HEK293 (cell line): ENCODE measurements at regions not wholly inside any gene's neighbourhood (a gene's known extent, or its start where the extent isn't known, plus 50 kb on each side); places are given as distances from the start of the nearest gene placed in this dataset.

ENCODE experiments used
- CTCF ChIA-PET: fragments of 350-600 bp; formaldehyde crosslinking; extraction: SDS; loops from one replicate; lab custom pipeline; 2021; ENCODE audit warnings: antibody characterized with exemption; lab: Yijun Ruan, JAX
- POLR2A ChIA-PET: fragments of 300-600 bp; formaldehyde crosslinking; extraction: SDS; loops from one replicate; lab custom pipeline; 2020; ENCODE audit warnings: antibody characterized with exemption, inconsistent platforms; lab: Yijun Ruan, JAX
- H3K27ac ChIP-seq: fragments of 200-500 bp; sonication (Bioruptor generic); 2 replicates; pipeline ENCODE4 v1.5.1; 2014; ENCODE audit warnings: low read depth, low read length, control low read depth, inconsistent platforms; ENCODE audit errors: extremely low read depth
- H3K36me3 ChIP-seq, 2 experiments: fragments of 200-500 bp in 1 of 2; sonication (Bioruptor generic) in 1 of 2; 1 replicate in 1 of 2; 2 replicates in 1 of 2; pipeline ENCODE4 v1.5.1; 2014 to 2017; ENCODE audit warnings: inconsistent platforms in 2 of 2, low read length in 2 of 2; ENCODE audit not compliant: control insufficient read depth in 2 of 2, insufficient read depth in 1 of 2
- H3K4me1 ChIP-seq: fragments of 200-500 bp; sonication (Bioruptor generic); 2 replicates; pipeline ENCODE4 v1.5.1; 2014; ENCODE audit warnings: mild to moderate bottlenecking, low read length, inconsistent platforms; ENCODE audit not compliant: control insufficient read depth, insufficient read depth
- H3K4me3 ChIP-seq: 2 replicates; pipeline ENCODE4 v1.5.1; 2011; ENCODE audit warnings: low read depth, mild to moderate bottlenecking, control low read depth, low read length, moderate library complexity
- H3K9me3 ChIP-seq: fragments of 200-500 bp; sonication (Bioruptor generic); 2 replicates; pipeline ENCODE4 v1.5.1; 2014; ENCODE audit warnings: low read depth, low read length, inconsistent platforms; ENCODE audit not compliant: control insufficient read depth, insufficient read depth
- REPIN1 ChIP-seq: fragments of 450-650 bp; formaldehyde crosslinking; IDR thresholded peaks from 2 replicates; pipeline ENCODE4 v1.5.1; 2017; ENCODE audit warnings: missing biosample characterization, missing genetic modification characterization, low read depth
- SP2 ChIP-seq: fragments of 450-650 bp; formaldehyde crosslinking; IDR thresholded peaks from 2 replicates; pipeline ENCODE4 v1.5.1; 2016; ENCODE audit warnings: missing biosample characterization, missing genetic modification characterization
- ZBTB7A ChIP-seq: fragments of 450-650 bp; formaldehyde crosslinking; IDR thresholded peaks from 2 replicates; pipeline ENCODE4 v1.5.1; 2016; ENCODE audit warnings: low read depth, missing biosample characterization, missing genetic modification characterization
- ZFP41 ChIP-seq: fragments of 450-650 bp; formaldehyde crosslinking; IDR thresholded peaks from 2 replicates; pipeline ENCODE4 v1.5.1; 2016; ENCODE audit warnings: missing biosample characterization, missing genetic modification characterization, borderline replicate concordance
- ZNF16 ChIP-seq: fragments of 450-650 bp; formaldehyde crosslinking; IDR thresholded peaks from 2 replicates; pipeline ENCODE4 v1.5.1; 2016; ENCODE audit warnings: low read depth, missing biosample characterization, missing genetic modification characterization
- ZNF169 ChIP-seq: fragments of 450-650 bp; formaldehyde crosslinking; IDR thresholded peaks from 2 replicates; pipeline ENCODE4 v1.5.1; 2016; ENCODE audit warnings: missing biosample characterization, missing genetic modification characterization
- ZNF214 ChIP-seq: fragments of 450-650 bp; formaldehyde crosslinking; IDR thresholded peaks from 2 replicates; pipeline ENCODE4 v1.5.1; 2017; ENCODE audit warnings: missing biosample characterization, mild to moderate bottlenecking, missing genetic modification characterization, borderline replicate concordance
- ZNF274 ChIP-seq, 2 experiments: fragments of 200-500 bp in 1 of 2; fragments of 450-650 bp in 1 of 2; sonication (Bioruptor generic) in 1 of 2; formaldehyde crosslinking in 1 of 2; IDR thresholded peaks; 2 replicates each; pipeline versions ENCODE4 v1.5.1 to v1.6.1; 2014 to 2016; ENCODE audit warnings: borderline replicate concordance in 1 of 2, inconsistent platforms in 1 of 2, low read length in 1 of 2, missing biosample characterization in 1 of 2, missing genetic modification characterization in 1 of 2
- ZNF324 ChIP-seq: fragments of 450-650 bp; formaldehyde crosslinking; IDR thresholded peaks from 2 replicates; pipeline ENCODE4 v1.5.1; 2016; ENCODE audit warnings: missing biosample characterization, missing genetic modification characterization
- ZNF366 ChIP-seq: fragments of 450-650 bp; formaldehyde crosslinking; conservative IDR thresholded peaks from 2 replicates; pipeline ENCODE4 v1.5.1; 2016; ENCODE audit warnings: missing biosample characterization, missing genetic modification characterization
- ZNF664 ChIP-seq: fragments of 450-650 bp; formaldehyde crosslinking; IDR thresholded peaks from 2 replicates; pipeline ENCODE4 v1.5.1; 2016; ENCODE audit warnings: missing biosample characterization, missing genetic modification characterization
- ZXDB ChIP-seq: fragments of 450-650 bp; formaldehyde crosslinking; IDR thresholded peaks from 2 replicates; pipeline ENCODE4 v1.5.1; 2016; ENCODE audit warnings: missing biosample characterization, missing genetic modification characterization
- TF ChIP-seq, protein P1 (sequence below): fragments of 450-650 bp; formaldehyde crosslinking; IDR thresholded peaks from 2 replicates; pipeline ENCODE4 v1.5.1; 2016; ENCODE audit warnings: missing biosample characterization, missing genetic modification characterization, low read depth
- TF ChIP-seq, protein P2 (sequence below): fragments of 450-650 bp; formaldehyde crosslinking; conservative IDR thresholded peaks from 2 replicates; pipeline ENCODE4 v1.5.1; 2016; ENCODE audit warnings: low read depth, missing biosample characterization, missing genetic modification characterization
- TF ChIP-seq, protein P3 (sequence below): fragments of 450-650 bp; formaldehyde crosslinking; IDR thresholded peaks from 2 replicates; pipeline ENCODE4 v1.5.1; 2016; ENCODE audit warnings: missing biosample characterization, missing genetic modification characterization, borderline replicate concordance
- TF ChIP-seq, protein P4 (sequence below): fragments of 450-650 bp; IDR thresholded peaks from 2 replicates; pipeline ENCODE4 v1.5.1; 2018; ENCODE audit warnings: missing biosample characterization, missing genetic modification characterization

DNA sequence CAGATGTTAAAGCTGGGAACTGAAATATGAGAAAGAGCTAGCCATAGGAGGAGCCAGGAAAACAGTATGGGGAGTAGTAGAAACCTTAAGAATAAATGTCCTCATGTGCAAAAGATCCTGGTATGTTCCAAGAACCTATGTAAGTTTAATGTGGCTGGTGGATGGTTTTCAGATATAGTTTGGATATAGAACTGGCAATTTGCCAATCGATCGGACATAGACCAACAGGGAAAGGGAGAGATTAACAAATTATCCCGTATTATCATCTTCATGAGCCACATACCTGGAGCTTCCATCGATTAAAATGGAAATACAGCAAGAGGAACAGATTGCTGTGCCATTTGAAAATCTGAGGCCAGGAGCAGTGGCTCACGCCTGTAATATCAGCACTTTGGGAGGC is 388.7 kb downstream of the PRELID2 start:
- H3K4me3 ChIP-seq, result no peak overlapping the region
- H3K27ac ChIP-seq, result no peak overlapping the region
- no peaks in the 10 kb centered on the region for H3K9me3 ChIP-seq
- H3K4me1 ChIP-seq, result no peaks in the 10 kb centered on the region
- ChIA-PET CTCF (interaction anchor here (1.0 kb wide), 1 partner anchor 379 kb away, joined by 4 read pairs; no protein-coding TSS in a partner anchor), POLR2A (no interaction called here)
- TF ChIP-seq ZNF214 (tag by site-specific recombination) (no peak), ZBTB7A (tag by site-specific recombination) (no peak)
- H3K36me3 ChIP-seq, result no peaks in the 10 kb centered on the region

DNA sequence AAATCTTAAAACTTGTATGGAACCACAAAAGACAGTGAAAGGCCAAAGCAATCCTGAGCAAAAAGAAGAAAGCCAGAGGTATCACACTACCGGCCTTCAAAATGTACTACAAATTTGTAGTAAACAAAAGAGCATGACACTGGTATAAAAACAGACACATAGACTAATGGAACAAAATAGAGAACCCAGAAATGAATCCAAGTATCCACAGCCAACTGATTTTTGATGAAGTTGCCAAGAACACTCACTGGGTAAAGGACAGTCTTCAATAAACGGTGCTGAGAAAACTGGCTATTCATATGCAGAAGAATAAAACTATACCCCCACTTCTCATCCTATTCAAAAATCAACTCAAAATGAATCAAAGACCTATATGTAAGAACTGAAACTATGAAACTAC is 390.1 kb downstream of the PRELID2 start:
- no peaks in the 10 kb centered on the region for H3K9me3 ChIP-seq
- no peak overlapping the region for H3K27ac ChIP-seq
- TF ChIP-seq, protein P1, sequence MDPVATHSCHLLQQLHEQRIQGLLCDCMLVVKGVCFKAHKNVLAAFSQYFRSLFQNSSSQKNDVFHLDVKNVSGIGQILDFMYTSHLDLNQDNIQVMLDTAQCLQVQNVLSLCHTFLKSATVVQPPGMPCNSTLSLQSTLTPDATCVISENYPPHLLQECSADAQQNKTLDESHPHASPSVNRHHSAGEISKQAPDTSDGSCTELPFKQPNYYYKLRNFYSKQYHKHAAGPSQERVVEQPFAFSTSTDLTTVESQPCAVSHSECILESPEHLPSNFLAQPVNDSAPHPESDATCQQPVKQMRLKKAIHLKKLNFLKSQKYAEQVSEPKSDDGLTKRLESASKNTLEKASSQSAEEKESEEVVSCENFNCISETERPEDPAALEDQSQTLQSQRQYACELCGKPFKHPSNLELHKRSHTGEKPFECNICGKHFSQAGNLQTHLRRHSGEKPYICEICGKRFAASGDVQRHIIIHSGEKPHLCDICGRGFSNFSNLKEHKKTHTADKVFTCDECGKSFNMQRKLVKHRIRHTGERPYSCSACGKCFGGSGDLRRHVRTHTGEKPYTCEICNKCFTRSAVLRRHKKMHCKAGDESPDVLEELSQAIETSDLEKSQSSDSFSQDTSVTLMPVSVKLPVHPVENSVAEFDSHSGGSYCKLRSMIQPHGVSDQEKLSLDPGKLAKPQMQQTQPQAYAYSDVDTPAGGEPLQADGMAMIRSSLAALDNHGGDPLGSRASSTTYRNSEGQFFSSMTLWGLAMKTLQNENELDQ, result no peak
- TF ChIP-seq ZNF324 (no peak), ZNF16 (no peak), ZNF274 (IDR thresholded peaks at IDR 0.05; ENCODE audit: low read length) (no peak), ZNF274 (tag by site-specific recombination; IDR thresholded peaks at IDR 0.05; ENCODE audit: borderline replicate concordance) (no peak)
- TF ChIP-seq, protein P2, sequence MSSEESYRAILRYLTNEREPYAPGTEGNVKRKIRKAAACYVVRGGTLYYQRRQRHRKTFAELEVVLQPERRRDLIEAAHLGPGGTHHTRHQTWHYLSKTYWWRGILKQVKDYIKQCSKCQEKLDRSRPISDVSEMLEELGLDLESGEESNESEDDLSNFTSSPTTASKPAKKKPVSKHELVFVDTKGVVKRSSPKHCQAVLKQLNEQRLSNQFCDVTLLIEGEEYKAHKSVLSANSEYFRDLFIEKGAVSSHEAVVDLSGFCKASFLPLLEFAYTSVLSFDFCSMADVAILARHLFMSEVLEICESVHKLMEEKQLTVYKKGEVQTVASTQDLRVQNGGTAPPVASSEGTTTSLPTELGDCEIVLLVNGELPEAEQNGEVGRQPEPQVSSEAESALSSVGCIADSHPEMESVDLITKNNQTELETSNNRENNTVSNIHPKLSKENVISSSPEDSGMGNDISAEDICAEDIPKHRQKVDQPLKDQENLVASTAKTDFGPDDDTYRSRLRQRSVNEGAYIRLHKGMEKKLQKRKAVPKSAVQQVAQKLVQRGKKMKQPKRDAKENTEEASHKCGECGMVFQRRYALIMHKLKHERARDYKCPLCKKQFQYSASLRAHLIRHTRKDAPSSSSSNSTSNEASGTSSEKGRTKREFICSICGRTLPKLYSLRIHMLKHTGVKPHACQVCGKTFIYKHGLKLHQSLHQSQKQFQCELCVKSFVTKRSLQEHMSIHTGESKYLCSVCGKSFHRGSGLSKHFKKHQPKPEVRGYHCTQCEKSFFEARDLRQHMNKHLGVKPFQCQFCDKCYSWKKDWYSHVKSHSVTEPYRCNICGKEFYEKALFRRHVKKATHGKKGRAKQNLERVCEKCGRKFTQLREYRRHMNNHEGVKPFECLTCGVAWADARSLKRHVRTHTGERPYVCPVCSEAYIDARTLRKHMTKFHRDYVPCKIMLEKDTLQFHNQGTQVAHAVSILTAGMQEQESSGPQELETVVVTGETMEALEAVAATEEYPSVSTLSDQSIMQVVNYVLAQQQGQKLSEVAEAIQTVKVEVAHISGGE (tag by site-specific recombination), result no peak
- TF ChIP-seq, all 188 proteins: peak for 0
- ChIA-PET POLR2A (no interaction called here), CTCF (no interaction called here)
- H3K36me3 ChIP-seq, result no peaks in the 10 kb centered on the region
- no peaks in the 10 kb centered on the region for H3K4me1 ChIP-seq
- no peak overlapping the region for H3K4me3 ChIP-seq

DNA sequence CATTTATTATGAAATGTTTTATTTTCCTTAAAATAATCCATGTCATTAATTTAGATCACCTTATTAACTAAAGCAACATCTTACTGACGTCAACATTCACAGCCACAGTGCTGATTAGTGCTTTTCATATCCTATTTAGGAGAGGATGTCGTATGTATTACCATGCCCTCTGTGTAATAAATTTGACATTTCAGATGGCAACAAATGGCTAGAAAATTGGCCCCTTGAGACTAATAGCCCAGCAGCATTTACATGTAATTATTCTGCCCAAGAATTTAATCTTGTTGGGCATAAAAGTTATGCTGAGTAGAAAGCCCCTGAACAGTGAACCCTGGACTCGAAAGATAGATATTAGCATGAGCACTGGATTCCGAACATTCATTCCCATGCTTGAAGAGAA is 391.2 kb downstream of the PRELID2 start:
- no peaks in the 10 kb centered on the region for H3K36me3 ChIP-seq
- H3K4me3 ChIP-seq, result no peak overlapping the region
- CTCF ChIA-PET, result no interaction called here
- H3K4me1 ChIP-seq, result no peaks in the 10 kb centered on the region
- POLR2A ChIA-PET, result no interaction called here
- TF ChIP-seq, protein P3, sequence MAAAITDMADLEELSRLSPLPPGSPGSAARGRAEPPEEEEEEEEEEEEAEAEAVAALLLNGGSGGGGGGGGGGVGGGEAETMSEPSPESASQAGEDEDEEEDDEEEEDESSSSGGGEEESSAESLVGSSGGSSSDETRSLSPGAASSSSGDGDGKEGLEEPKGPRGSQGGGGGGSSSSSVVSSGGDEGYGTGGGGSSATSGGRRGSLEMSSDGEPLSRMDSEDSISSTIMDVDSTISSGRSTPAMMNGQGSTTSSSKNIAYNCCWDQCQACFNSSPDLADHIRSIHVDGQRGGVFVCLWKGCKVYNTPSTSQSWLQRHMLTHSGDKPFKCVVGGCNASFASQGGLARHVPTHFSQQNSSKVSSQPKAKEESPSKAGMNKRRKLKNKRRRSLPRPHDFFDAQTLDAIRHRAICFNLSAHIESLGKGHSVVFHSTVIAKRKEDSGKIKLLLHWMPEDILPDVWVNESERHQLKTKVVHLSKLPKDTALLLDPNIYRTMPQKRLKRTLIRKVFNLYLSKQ (tag by site-specific recombination), result no peak
- TF ChIP-seq ZBTB7A (tag by site-specific recombination), result no peak
- TF ChIP-seq ZNF169 (tag by site-specific recombination), result no peak
- no peak for TF ChIP-seq REPIN1 (tag by site-specific recombination)
- no peak for TF ChIP-seq ZFP41 (tag by site-specific recombination)
- TF ChIP-seq ZNF324, result no peak
- no peak for TF ChIP-seq ZNF366
- no peak for TF ChIP-seq ZXDB (tag by site-specific recombination)
- TF ChIP-seq, protein P4, sequence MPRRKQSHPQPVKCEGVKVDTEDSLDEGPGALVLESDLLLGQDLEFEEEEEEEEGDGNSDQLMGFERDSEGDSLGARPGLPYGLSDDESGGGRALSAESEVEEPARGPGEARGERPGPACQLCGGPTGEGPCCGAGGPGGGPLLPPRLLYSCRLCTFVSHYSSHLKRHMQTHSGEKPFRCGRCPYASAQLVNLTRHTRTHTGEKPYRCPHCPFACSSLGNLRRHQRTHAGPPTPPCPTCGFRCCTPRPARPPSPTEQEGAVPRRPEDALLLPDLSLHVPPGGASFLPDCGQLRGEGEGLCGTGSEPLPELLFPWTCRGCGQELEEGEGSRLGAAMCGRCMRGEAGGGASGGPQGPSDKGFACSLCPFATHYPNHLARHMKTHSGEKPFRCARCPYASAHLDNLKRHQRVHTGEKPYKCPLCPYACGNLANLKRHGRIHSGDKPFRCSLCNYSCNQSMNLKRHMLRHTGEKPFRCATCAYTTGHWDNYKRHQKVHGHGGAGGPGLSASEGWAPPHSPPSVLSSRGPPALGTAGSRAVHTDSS (tag by site-specific recombination), result no peak
- no peak for TF ChIP-seq ZNF664 (tag by site-specific recombination)
- TF ChIP-seq SP2 (tag by site-specific recombination), result no peak
- H3K9me3 ChIP-seq, result no peaks in the 10 kb centered on the region
- H3K27ac ChIP-seq, result no peak overlapping the region
